H4 (cell line): ENCODE measurements at regions not wholly inside any gene's neighbourhood (a gene's known extent, or its start where the extent isn't known, plus 50 kb on each side); places are given as distances from the start of the nearest gene placed in this dataset.

Experiments used
- DNase-seq: peaks from one replicate; pipeline ENCODE4 v3.0.0-alpha.2; 2015; ENCODE audit warnings: low spot score

GRCh38 chr16:65681406-65681805 lies 559.5 kb upstream of the CDH11 start:
- DNase-seq, result no peak

- DNase-seq, result no peak
Measured at GRCh38 chr16:65679785-65680184, 557.9 kb upstream of the CDH11 start.

- no peak for DNase-seq
Measured at GRCh38 chr16:65675161-65675560, 553.3 kb upstream of the CDH11 start.

- DNase-seq, result no peak
Measured at GRCh38 chr16:65672960-65673359, 551.1 kb upstream of the CDH11 start.

- DNase-seq, result no peak
Measured at GRCh38 chr16:65671071-65671470, 549.2 kb upstream of the CDH11 start.

GRCh38 chr16:65668064-65668595 lies 546.3 kb upstream of the CDH11 start:
- DNase-seq, result no peak

- peak; percentile 49 for DNase-seq
Measured at GRCh38 chr16:65667011-65667578, 545.2 kb upstream of the CDH11 start.

GRCh38 chr16:65666132-65666941 lies 544.5 kb upstream of the CDH11 start:
- no peak for DNase-seq

- no peak for DNase-seq
Measured at GRCh38 chr16:65665586-65665985, 543.7 kb upstream of the CDH11 start.

- DNase-seq, result no peak
Measured at GRCh38 chr16:65663774-65664173, 541.9 kb upstream of the CDH11 start.

- DNase-seq, result no peak
Measured at GRCh38 chr16:65662256-65662655, 540.4 kb upstream of the CDH11 start.

- no peak for DNase-seq
Measured at GRCh38 chr16:65661558-65661957, 539.7 kb upstream of the CDH11 start.

- no peak for DNase-seq
Measured at GRCh38 chr16:65660390-65660789, 538.5 kb upstream of the CDH11 start.

- DNase-seq, result no peak
Measured at GRCh38 chr16:65659758-65660157, 537.9 kb upstream of the CDH11 start.

- DNase-seq, result no peak
Measured at GRCh38 chr16:65658787-65659220, 536.9 kb upstream of the CDH11 start.

GRCh38 chr16:65658349-65658748 lies 536.5 kb upstream of the CDH11 start:
- peak; percentile 89 for DNase-seq

GRCh38 chr16:65657556-65657955 lies 535.7 kb upstream of the CDH11 start:
- DNase-seq, result no peak

- DNase-seq, result no peak
Measured at GRCh38 chr16:65657071-65657494, 535.2 kb upstream of the CDH11 start.

GRCh38 chr16:65655802-65656201 lies 533.9 kb upstream of the CDH11 start:
- DNase-seq, result no peak

- DNase-seq, result no peak
Measured at GRCh38 chr16:65648101-65648500, 526.2 kb upstream of the CDH11 start.

- DNase-seq, result no peak
Measured at GRCh38 chr16:65644821-65645220, 523.0 kb upstream of the CDH11 start.

- no peak for DNase-seq
Measured at GRCh38 chr16:65641762-65642289, 520.0 kb upstream of the CDH11 start.
